ENCODE measurements at regions not wholly inside any gene's neighbourhood (a gene's known extent, or its start where the extent isn't known, plus 50 kb on each side); places are given as distances from the start of the nearest gene placed in this dataset.

GRCh38 chr2:16331772-16332171 is 333.9 kb downstream of the CYRIA start:
- DNase-seq (ENCODE audit: low read depth), result no peak

GRCh38 chr2:16330982-16331381 is 334.7 kb downstream of the CYRIA start:
- no peak for DNase-seq (ENCODE audit: low read depth)

- DNase-seq (ENCODE audit: low read depth), result no peak
Observed at GRCh38 chr2:16330571-16330970, 335.1 kb downstream of the CYRIA start.

GRCh38 chr2:16330012-16330411 is 335.6 kb downstream of the CYRIA start:
- DNase-seq (ENCODE audit: low read depth), result no peak

- no peak for DNase-seq (ENCODE audit: low read depth)
Observed at GRCh38 chr2:16329421-16329820, 336.2 kb downstream of the CYRIA start.

- no peak for DNase-seq (ENCODE audit: low read depth)
Observed at GRCh38 chr2:16328521-16329190, 337.0 kb downstream of the CYRIA start.

- DNase-seq (ENCODE audit: low read depth), result no peak
Observed at GRCh38 chr2:16327326-16327725, 338.3 kb downstream of the CYRIA start.

- no peak for DNase-seq (ENCODE audit: low read depth)
Observed at GRCh38 chr2:16326711-16327300, 338.8 kb downstream of the CYRIA start.

- DNase-seq (ENCODE audit: low read depth), result no peak
Observed at GRCh38 chr2:16325976-16326510, 339.6 kb downstream of the CYRIA start.

GRCh38 chr2:16325016-16325975 is 340.3 kb downstream of the CYRIA start:
- DNase-seq (ENCODE audit: low read depth), result no peak

GRCh38 chr2:16324544-16324937 is 341.1 kb downstream of the CYRIA start:
- DNase-seq (ENCODE audit: low read depth), result no peak

- no peak for DNase-seq (ENCODE audit: low read depth)
Observed at GRCh38 chr2:16323551-16324543, 341.8 kb downstream of the CYRIA start.

GRCh38 chr2:16323126-16323520 is 342.5 kb downstream of the CYRIA start:
- DNase-seq (ENCODE audit: low read depth), result no peak

- DNase-seq (ENCODE audit: low read depth), result no peak
Observed at GRCh38 chr2:16322308-16323125, 343.1 kb downstream of the CYRIA start.

GRCh38 chr2:16321872-16322271 is 343.8 kb downstream of the CYRIA start:
- no peak for DNase-seq (ENCODE audit: low read depth)

GRCh38 chr2:16321256-16321655 is 344.4 kb downstream of the CYRIA start:
- DNase-seq (ENCODE audit: low read depth), result no peak

GRCh38 chr2:16320716-16321115 is 344.9 kb downstream of the CYRIA start:
- DNase-seq (ENCODE audit: low read depth), result no peak

GRCh38 chr2:16319551-16320121 is 346.0 kb downstream of the CYRIA start:
- no peak for DNase-seq (ENCODE audit: low read depth)

- no peak for DNase-seq (ENCODE audit: low read depth)
Observed at GRCh38 chr2:16318474-16319195, 347.0 kb downstream of the CYRIA start.
